Common myeloid progenitor, CD34-positive (primary cell): ENCODE measurements at regions not wholly inside any gene's neighbourhood (a gene's known extent, or its start where the extent isn't known, plus 50 kb on each side); places are given as distances from the start of the nearest gene placed in this dataset.

Experiments used
- CTCF ChIA-PET: fragments of 350-600 bp; sonication (Branson Sonifier 250); formaldehyde crosslinking; loops from one replicate; lab custom pipeline; 2021; ENCODE audit warnings: antibody characterized with exemption; lab: Charles Lee
- POLR2A ChIA-PET: fragments of 350-600 bp; sonication (Branson Sonifier 250); formaldehyde crosslinking; loops from one replicate; lab custom pipeline; 2021; ENCODE audit warnings: antibody characterized with exemption; lab: Charles Lee
- DNase-seq, 3 donors: peaks; one replicate each; pipeline versions ENCODE4 v3.0.0 to v3.0.0-alpha.2; 2013
- H3K27ac ChIP-seq, 2 experiments: 1 replicate in 1 of 2; 2 replicates in 1 of 2; pipeline ENCODE4 v1.7.0; 2013; ENCODE audit warnings: inconsistent platforms in 2 of 2, low read length in 2 of 2, mild to moderate bottlenecking in 2 of 2, low read depth in 1 of 2, moderate library complexity in 1 of 2; ENCODE audit not compliant: severe bottlenecking in 2 of 2, insufficient read depth in 1 of 2, poor library complexity in 1 of 2
- H3K27me3 ChIP-seq, 5 experiments: replicated peaks in 2 of 5; 1 replicate in 3 of 5; 2 replicates in 2 of 5; pipeline versions ENCODE4 v1.6.1 to v1.7.0; 2013; ENCODE audit warnings: low read length in 4 of 5, mild to moderate bottlenecking in 2 of 5, moderate library complexity in 2 of 5, inconsistent platforms in 1 of 5; ENCODE audit not compliant: insufficient read depth in 5 of 5, control insufficient read depth in 4 of 5
- H3K36me3 ChIP-seq, 4 experiments: 1 replicate in 2 of 4; 2 replicates in 2 of 4; pipeline versions ENCODE4 v1.6.1 to v1.7.0; 2013; ENCODE audit warnings: low read length in 3 of 4, control low read depth in 1 of 4, mild to moderate bottlenecking in 1 of 4; ENCODE audit not compliant: control insufficient read depth in 4 of 4, insufficient read depth in 4 of 4
- H3K4me1 ChIP-seq, 4 experiments: 1 replicate in 3 of 4; 2 replicates in 1 of 4; pipeline versions ENCODE4 v1.6.1 to v1.7.1; 2013; ENCODE audit warnings: low read length in 3 of 4, mild to moderate bottlenecking in 3 of 4, control low read depth in 1 of 4, inconsistent platforms in 1 of 4, moderate library complexity in 1 of 4; ENCODE audit not compliant: control insufficient read depth in 4 of 4, insufficient read depth in 4 of 4; ENCODE audit errors: control extremely low read depth in 1 of 4
- H3K4me3 ChIP-seq, 7 experiments: 1 replicate in 4 of 7; 2 replicates in 3 of 7; pipeline versions ENCODE4 v1.5.1 to v1.7.0; 2013; ENCODE audit warnings: mild to moderate bottlenecking in 7 of 7, low read length in 6 of 7, moderate library complexity in 6 of 7, inconsistent platforms in 2 of 7, low read depth in 2 of 7, control low read depth in 1 of 7; ENCODE audit not compliant: insufficient read depth in 4 of 7, control insufficient read depth in 1 of 7; ENCODE audit errors: extremely low read depth in 1 of 7
- H3K9me3 ChIP-seq, 5 experiments: 1 replicate in 4 of 5; 2 replicates in 1 of 5; pipeline versions ENCODE4 v1.6.1 to v1.7.1; 2013; ENCODE audit warnings: low read length in 4 of 5, mild to moderate bottlenecking in 2 of 5, inconsistent platforms in 1 of 5, low read depth in 1 of 5, moderate library complexity in 1 of 5; ENCODE audit not compliant: control insufficient read depth in 4 of 5, insufficient read depth in 2 of 5; ENCODE audit errors: control extremely low read depth in 1 of 5
- WGBS: methylation state at CpG from one replicate; pipeline ENCODE4 v1.1.5; 2013; ENCODE audit not compliant: insufficient coverage; 5-methylcytosine and 5-hydroxymethylcytosine counted together

- Histone ChIP-seq H3K4me1 (no peaks in the 10 kb centered on the region), H3K36me3 (no peaks in the 10 kb centered on the region), H3K27me3 (no peaks in the 10 kb centered on the region), H3K9me3 (no peaks in the 10 kb centered on the region), H3K27ac (no peak overlapping the region), H3K4me3 (no peak overlapping the region)
- ChIA-PET CTCF (no interaction called here), POLR2A (no interaction called here)
- 75% methylated on average over 1 of the region's 1 CpG for WGBS
- DNase-seq, result no peak
Observed at GRCh38 chr5:155522540-155522939, 509.0 kb downstream of the KIF4B start.

DNA sequence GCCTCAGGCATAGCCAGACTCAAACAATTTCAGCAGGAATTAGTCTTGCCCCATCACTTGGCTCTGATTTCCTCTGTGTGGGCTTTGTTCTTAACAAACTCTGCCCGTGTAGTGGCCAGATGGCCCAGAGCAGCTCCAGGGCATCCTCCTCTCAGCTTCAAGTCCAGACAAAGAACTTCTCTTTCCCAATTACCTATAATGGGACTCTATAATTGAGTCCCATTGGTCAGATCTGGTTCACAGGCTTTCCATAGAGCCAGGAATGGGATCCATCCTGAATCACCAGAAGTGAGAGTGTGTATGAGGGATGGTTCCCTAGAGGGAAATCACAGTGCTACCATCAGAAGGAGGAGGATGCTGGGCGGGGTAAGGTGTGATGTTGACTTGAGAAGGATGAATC is 515.8 kb downstream of the KIF4B start:
- DNase-seq, result no peak
- no peaks in the 10 kb centered on the region for H3K36me3 ChIP-seq
- H3K27me3 ChIP-seq, result no peaks in the 10 kb centered on the region
- no peaks in the 10 kb centered on the region for H3K9me3 ChIP-seq
- H3K4me3 ChIP-seq, result no peak overlapping the region
- ChIA-PET POLR2A (no interaction called here), CTCF (no interaction called here)
- no peaks in the 10 kb centered on the region for H3K4me1 ChIP-seq
- WGBS, result 100% methylated on average over 1 of the region's 2 CpGs
- H3K27ac ChIP-seq, result no peak overlapping the region

GRCh38 chr5:155530046-155530445 is 516.5 kb downstream of the KIF4B start:
- POLR2A ChIA-PET, result no interaction called here

GRCh38 chr5:155532621-155533311 is 519.2 kb downstream of the KIF4B start:
- H3K27ac ChIP-seq, result no peak overlapping the region
- WGBS, result 86% methylated on average over 3 of the region's 4 CpGs
- no peak for DNase-seq
- H3K27me3 ChIP-seq, result no peaks in the 10 kb centered on the region
- no peaks in the 10 kb centered on the region for H3K36me3 ChIP-seq
- H3K9me3 ChIP-seq, result no peaks in the 10 kb centered on the region
- POLR2A ChIA-PET, result no interaction called here
- no peaks in the 10 kb centered on the region for H3K4me1 ChIP-seq
- CTCF ChIA-PET, result interaction anchor here (0.6 kb wide), 1 partner anchor 1531 kb away, joined by 3 read pairs; no protein-coding TSS in a partner anchor
- no peak overlapping the region for H3K4me3 ChIP-seq

More at GRCh38 chr5:155530046-155530445, 516.5 kb downstream of the KIF4B start:
- H3K27ac ChIP-seq, result no peak overlapping the region
- H3K9me3 ChIP-seq, result no peaks in the 10 kb centered on the region
- H3K4me3 ChIP-seq, result no peak overlapping the region
- H3K27me3 ChIP-seq, result no peaks in the 10 kb centered on the region
- no peaks in the 10 kb centered on the region for H3K4me1 ChIP-seq
- H3K36me3 ChIP-seq, result no peaks in the 10 kb centered on the region
- CTCF ChIA-PET, result no interaction called here
- DNase-seq, result no peak

GRCh38 chr5:155540000-155540595 is 526.5 kb downstream of the KIF4B start:
- Histone ChIP-seq H3K27me3 (no peaks in the 10 kb centered on the region), H3K36me3 (no peaks in the 10 kb centered on the region), H3K4me3 (no peak overlapping the region), H3K9me3 (no peaks in the 10 kb centered on the region), H3K27ac (no peak overlapping the region), H3K4me1 (no peaks in the 10 kb centered on the region)
- DNase-seq, result no peak
- POLR2A ChIA-PET, result no interaction called here
- CTCF ChIA-PET, result interaction anchor here (1.5 kb wide), 1 partner anchor 35 kb away, joined by 4 read pairs; no protein-coding TSS in a partner anchor
- 43% methylated on average over 1 of the region's 2 CpGs for WGBS

DNA sequence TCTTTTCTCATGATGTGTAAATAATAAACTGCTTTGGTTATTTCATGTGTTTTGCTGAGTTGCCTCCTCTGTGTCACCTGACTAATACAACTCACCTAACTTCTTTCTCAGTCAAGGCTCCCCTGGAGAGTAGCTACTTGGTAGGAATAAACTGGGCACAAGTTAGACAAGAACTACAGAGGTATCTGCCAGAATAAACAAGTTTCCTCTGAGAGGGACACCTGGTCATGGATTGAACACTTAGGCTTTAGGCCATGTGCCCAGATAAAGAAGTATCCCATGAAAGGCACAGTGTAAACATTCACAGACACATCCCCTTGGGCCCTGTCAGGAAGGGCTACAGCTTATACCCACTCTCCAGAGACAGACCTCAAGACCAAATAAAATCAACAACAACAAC is 532.5 kb downstream of the KIF4B start:
- no peak overlapping the region for H3K27ac ChIP-seq
- H3K36me3 ChIP-seq, result no peaks in the 10 kb centered on the region
- POLR2A ChIA-PET, result no interaction called here
- H3K27me3 ChIP-seq, result no peaks in the 10 kb centered on the region
- peaks cover 0 to 2% (median 0%) of the 10 kb centered on the region in 5 experiments for H3K9me3 ChIP-seq
- no peak for DNase-seq
- no peak overlapping the region for H3K4me3 ChIP-seq
- CTCF ChIA-PET, result no interaction called here
- H3K4me1 ChIP-seq, result no peaks in the 10 kb centered on the region

DNA sequence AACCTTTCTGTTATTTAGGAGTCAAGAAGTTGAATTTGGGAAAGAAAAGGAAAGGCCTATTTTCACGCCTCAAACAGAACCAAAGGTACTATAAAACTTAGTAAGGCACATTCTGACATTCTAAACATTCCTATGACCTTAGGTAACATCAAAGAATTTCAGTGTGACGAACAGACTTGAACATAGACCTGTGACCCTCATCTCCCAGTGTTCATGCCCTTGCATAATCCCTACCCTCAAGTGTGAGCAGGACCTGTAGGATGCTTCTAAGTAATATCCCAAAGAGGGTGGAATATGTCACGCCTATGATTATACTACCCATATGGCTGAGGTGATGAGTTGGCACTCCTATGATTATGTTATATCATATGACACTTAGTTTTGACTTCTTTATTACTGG is 540.9 kb downstream of the KIF4B start:
- Histone ChIP-seq H3K9me3 (peaks cover 0 to 2% (median 0%) of the 10 kb centered on the region in 5 experiments), H3K4me1 (no peaks in the 10 kb centered on the region), H3K4me3 (no peak overlapping the region), H3K27me3 (no peaks in the 10 kb centered on the region), H3K27ac (no peak overlapping the region), H3K36me3 (no peaks in the 10 kb centered on the region)
- ChIA-PET POLR2A (no interaction called here), CTCF (no interaction called here)
- WGBS, result 80% methylated on average over 1 of the region's 3 CpGs
- DNase-seq, result no peak
